HG02973 (cell line): ENCODE measurements at regions not wholly inside any gene's neighbourhood (a gene's known extent, or its start where the extent isn't known, plus 50 kb on each side); places are given as distances from the start of the nearest gene placed in this dataset.
"Not testable (repeated sequence)": the region's sequence is repeated elsewhere in the genome, so short reads cannot be mapped to it uniquely, and the experiment has no call there.

Experiments used
- ATAC-seq: cut with Tn5 transposase; IDR thresholded peaks from one replicate; pipeline ENCODE4 v1.9.1; 2021; ENCODE audit warnings: moderate library complexity; ENCODE audit not compliant: unreplicated experiment

GRCh38 chr2:189308056-189308790 is 128.7 kb upstream of the COL5A2 start:
- ATAC-seq = no peak

GRCh38 chr2:189309331-189309730 is 129.8 kb upstream of the COL5A2 start:
- ATAC-seq = no peak

GRCh38 chr2:189312211-189312610 is 129.1 kb upstream of the WDR75 start:
- no peak for ATAC-seq

- no peak for ATAC-seq
Measured at GRCh38 chr2:189312643-189313042, 128.6 kb upstream of the WDR75 start.

- no peak for ATAC-seq
Measured at GRCh38 chr2:189318761-189319160, 122.5 kb upstream of the WDR75 start.

GRCh38 chr2:189319424-189319823 is 121.8 kb upstream of the WDR75 start:
- not testable (repeated sequence) for ATAC-seq

- no peak for ATAC-seq
Measured at GRCh38 chr2:189327879-189328847, 113.1 kb upstream of the WDR75 start.

GRCh38 chr2:189328848-189329245 is 112.4 kb upstream of the WDR75 start:
- ATAC-seq = no peak

GRCh38 chr2:189336276-189336975 is 104.8 kb upstream of the WDR75 start:
- no peak for ATAC-seq

GRCh38 chr2:189337656-189338055 is 103.6 kb upstream of the WDR75 start:
- ATAC-seq = no peak

GRCh38 chr2:189338115-189338514 is 103.2 kb upstream of the WDR75 start:
- no peak for ATAC-seq

GRCh38 chr2:189341077-189341476 is 100.2 kb upstream of the WDR75 start:
- no peak for ATAC-seq

GRCh38 chr2:189344043-189344442 is 97.2 kb upstream of the WDR75 start:
- ATAC-seq = no peak

- peak; percentile 69 for ATAC-seq
Measured at GRCh38 chr2:189347540-189347939, 93.7 kb upstream of the WDR75 start.

GRCh38 chr2:189348369-189348768 is 92.9 kb upstream of the WDR75 start:
- ATAC-seq = no peak

- no peak for ATAC-seq
Measured at GRCh38 chr2:189350540-189351209, 90.6 kb upstream of the WDR75 start.

- ATAC-seq = not testable (repeated sequence)
Measured at GRCh38 chr2:189351933-189352332, 89.3 kb upstream of the WDR75 start.

- not testable (repeated sequence) for ATAC-seq
Measured at GRCh38 chr2:189357375-189357774, 83.9 kb upstream of the WDR75 start.

- ATAC-seq = no peak
Measured at GRCh38 chr2:189360861-189361260, 80.4 kb upstream of the WDR75 start.

GRCh38 chr2:189362283-189362682 is 79.0 kb upstream of the WDR75 start:
- no peak for ATAC-seq

- ATAC-seq = no peak
Measured at GRCh38 chr2:189363559-189363958, 77.7 kb upstream of the WDR75 start.
